ENCODE measurements at regions not wholly inside any gene's neighbourhood (a gene's known extent, or its start where the extent isn't known, plus 50 kb on each side); places are given as distances from the start of the nearest gene placed in this dataset.

- no peaks in the 10 kb centered on the region for H3K36me3 ChIP-seq (ENCODE audit: control insufficient read depth in 2 of 2, insufficient read depth in 2 of 2, low read length in 1 of 2)
- FAIRE-seq, result no peak
- H4K20me1 ChIP-seq (ENCODE audit: control insufficient read depth, insufficient read depth), result no peaks in the 10 kb centered on the region
- H3K4me2 ChIP-seq (ENCODE audit: control insufficient read depth, insufficient read depth), result no peak overlapping the region
- H3K4me3 ChIP-seq, result no peak overlapping the region
- no peaks in the 10 kb centered on the region for H3K79me2 ChIP-seq (ENCODE audit: control insufficient read depth, insufficient read depth, low read length)
- RAD21 ChIA-PET (ENCODE audit: unreplicated experiment), result no interaction called here
- peaks cover 0 to 1% of the 10 kb centered on the region in 2 experiments; a peak in 2 of 4 replicates for H3K27me3 ChIP-seq (replicated peaks in 1 of 2; ENCODE audit: control insufficient read depth in 2 of 2, insufficient read depth in 2 of 2, low read length in 1 of 2)
- H3K4me1 ChIP-seq (ENCODE audit: control insufficient read depth, insufficient read depth, low read length), result no peaks in the 10 kb centered on the region
- TF ChIP-seq SRF (IDR thresholded peaks at IDR 0.05; ENCODE audit: low read depth in 2 of 2, low read length in 2 of 2) (no peak), CHD2 (IDR thresholded peaks at IDR 0.05; ENCODE audit: borderline replicate concordance, low read depth, low read length) (no peak), GABPA (IDR thresholded peaks at IDR 0.05; ENCODE audit: low read depth) (no peak), CHD1 (IDR thresholded peaks at IDR 0.05; ENCODE audit: low read depth, low read length) (no peak), SPI1 (IDR thresholded peaks at IDR 0.05; ENCODE audit: borderline replicate concordance, insufficient read depth, low read depth, low read length) (no peak), CBFB (IDR thresholded peaks at IDR 0.05; ENCODE audit: low read depth) (no peak), MAX (IDR thresholded peaks at IDR 0.05; ENCODE audit: low read depth, low read length) (no peak)
- no peak for DNase-seq (ENCODE audit: low read depth, low spot score)
- CTCF ChIA-PET, result no interaction called here
- 16% methylated on average over 5 of the region's 5 CpGs for WGBS (ENCODE audit: insufficient coverage, insufficient replicate concordance, low lambda C conversion rate, missing lambda C conversion rate)
- BruUV-seq (replicated peaks), result no TSS peak
- H2AFZ ChIP-seq (ENCODE audit: control insufficient read depth, low read depth, low read length), result no peak overlapping the region
- H3K27ac ChIP-seq (ENCODE audit: control insufficient read depth, insufficient read depth), result no peak overlapping the region
- H3K9me3 ChIP-seq (replicated peaks; ENCODE audit: control insufficient read depth, insufficient read depth, low read length), result no peaks in the 10 kb centered on the region
- POLR2A ChIA-PET, result no interaction called here
- no peak for ATAC-seq
- SMC1A ChIA-PET (ENCODE audit: uncharacterized antibody, unreplicated experiment), result no interaction called here
- no peak overlapping the region for H3K9ac ChIP-seq (ENCODE audit: control insufficient read depth, insufficient read depth, low read length)
- in situ Hi-C loops (cut with MboI) (no loop called here), intact Hi-C loops (cut with micrococcal nuclease; ENCODE audit: unreplicated experiment) (no loop called here)
Observed at GRCh38 chr20:4439461-4439860, 190.4 kb upstream of the ADRA1D start.

- SMC1A ChIA-PET (ENCODE audit: uncharacterized antibody, unreplicated experiment), result no interaction called here
- Histone ChIP-seq H2AFZ (ENCODE audit: control insufficient read depth, low read depth, low read length) (no peak overlapping the region), H3K4me1 (ENCODE audit: control insufficient read depth, insufficient read depth, low read length) (no peaks in the 10 kb centered on the region), H3K4me2 (ENCODE audit: control insufficient read depth, insufficient read depth) (no peak overlapping the region), H3K9ac (ENCODE audit: control insufficient read depth, insufficient read depth, low read length) (no peak overlapping the region), H4K20me1 (ENCODE audit: control insufficient read depth, insufficient read depth) (no peaks in the 10 kb centered on the region), H3K4me3 (no peak overlapping the region), H3K27me3 (replicated peaks in 1 of 2; ENCODE audit: control insufficient read depth in 2 of 2, insufficient read depth in 2 of 2, low read length in 1 of 2) (peaks cover 0 to 1% of the 10 kb centered on the region in 2 experiments; a peak in 3 of 4 replicates), H3K9me3 (replicated peaks; ENCODE audit: control insufficient read depth, insufficient read depth, low read length) (no peaks in the 10 kb centered on the region), H3K36me3 (ENCODE audit: control insufficient read depth in 2 of 2, insufficient read depth in 2 of 2, low read length in 1 of 2) (no peaks in the 10 kb centered on the region), H3K27ac (ENCODE audit: control insufficient read depth, insufficient read depth) (no peak overlapping the region), H3K79me2 (ENCODE audit: control insufficient read depth, insufficient read depth, low read length) (no peaks in the 10 kb centered on the region)
- BruUV-seq (replicated peaks), result no TSS peak
- intact Hi-C loops (cut with micrococcal nuclease; ENCODE audit: unreplicated experiment), result no loop called here
- DNase-seq (ENCODE audit: low read depth, low spot score) (no peak), FAIRE-seq (no peak), ATAC-seq (no peak)
- POLR2A ChIA-PET, result no interaction called here
- 0% methylated on average over 1 of the region's 1 CpG for WGBS (ENCODE audit: insufficient coverage, insufficient replicate concordance, low lambda C conversion rate, missing lambda C conversion rate)
- RAD21 ChIA-PET (ENCODE audit: unreplicated experiment), result no interaction called here
- in situ Hi-C loops (cut with MboI), result no loop called here
- CTCF ChIA-PET, result no interaction called here
- TF ChIP-seq SUPT20H (IDR thresholded peaks at IDR 0.05; ENCODE audit: borderline replicate concordance, control insufficient read depth, low read depth, low read length), result no peak
- TF ChIP-seq PAX8 (IDR thresholded peaks at IDR 0.05), result no peak
- TF ChIP-seq BCL11A (IDR thresholded peaks at IDR 0.05; ENCODE audit: low read depth, low read length), result no peak
- no peak for TF ChIP-seq KLF5 (IDR thresholded peaks at IDR 0.05; ENCODE audit: partially characterized antibody)
- TF ChIP-seq TCF3 (IDR thresholded peaks at IDR 0.05; ENCODE audit: borderline replicate concordance, insufficient read depth, low read depth, low read length), result no peak
- no peak for TF ChIP-seq E2F8 (IDR thresholded peaks at IDR 0.05; ENCODE audit: low read depth, partially characterized antibody)
- no peak for TF ChIP-seq ZSCAN29 (IDR thresholded peaks at IDR 0.05)
- no peak for TF ChIP-seq WRNIP1 (IDR thresholded peaks at IDR 0.05; ENCODE audit: borderline replicate concordance, low read depth, low read length)
- no peak for TF ChIP-seq IRF5 (IDR thresholded peaks at IDR 0.05; ENCODE audit: borderline replicate concordance)
- no peak for TF ChIP-seq IRF4 (IDR thresholded peaks at IDR 0.05; ENCODE audit: low read depth, low read length)
Observed at GRCh38 chr20:4437131-4437530, 188.0 kb upstream of the ADRA1D start.

Data from GM12878 (cell line).